Right lobe of liver (tissue), 6 donors: ENCODE measurements at regions not wholly inside any gene's neighbourhood (a gene's known extent, or its start where the extent isn't known, plus 50 kb on each side); places are given as distances from the start of the nearest gene placed in this dataset.

ENCODE experiments used
- ATAC-seq, 4 donors: fragments of 200-7000 bp; cut with Tn5 transposase; one replicate each; pipeline ENCODE4 v1.9.1; 2020; ENCODE audit warnings: mild to moderate bottlenecking in 4 of 4, moderate library complexity in 4 of 4
- DNase-seq, 3 donors: peaks; one replicate each; pipeline ENCODE4 v3.0.0-alpha.2; 2020
- H3K27ac ChIP-seq, 3 donors: fragments of 200-600 bp; one replicate each; pipeline ENCODE4 v1.8.0; 2022
- H3K27me3 ChIP-seq, 2 donors: fragments of 200-600 bp; one replicate each; pipeline ENCODE4 v1.8.0; 2022
- H3K36me3 ChIP-seq, 4 donors: fragments of 200-600 bp; sonication (generic) in 1 of 4; one replicate each; pipeline versions ENCODE4 v1.5.1 to v1.8.0; 2017 to 2022; ENCODE audit warnings: control low read depth in 1 of 4
- H3K4me1 ChIP-seq, 4 donors: fragments of 200-600 bp; sonication (generic) in 1 of 4; one replicate each; pipeline versions ENCODE4 v1.5.1 to v1.8.0; 2017 to 2022; ENCODE audit warnings: control low read depth in 1 of 4
- H3K4me3 ChIP-seq, 3 donors: fragments of 200-600 bp; one replicate each; pipeline ENCODE4 v1.8.0; 2022
- H3K9me3 ChIP-seq, 4 donors: fragments of 200-600 bp; sonication (generic) in 1 of 4; one replicate each; pipeline versions ENCODE4 v1.5.1 to v1.8.0; 2017 to 2022; ENCODE audit warnings: control low read depth in 1 of 4
- CTCF ChIP-seq, 4 donors: fragments of 200-600 bp in 3 of 4; fragments of 450-650 bp in 1 of 4; IDR thresholded peaks; one replicate each; pipeline versions ENCODE4 v1.5.1 to v1.8.0; 2016 to 2022; ENCODE audit warnings: antibody characterized with exemption in 4 of 4, mild to moderate bottlenecking in 2 of 4
- POLR2A ChIP-seq: fragments of 450-650 bp; IDR thresholded peaks from one replicate; pipeline ENCODE4 v1.6.1; 2017; ENCODE audit warnings: antibody characterized with exemption, mild to moderate bottlenecking
- WGBS: methylation state at CpG from one replicate; pipeline ENCODE4 v1.1.6; 2018; ENCODE audit warnings: low coverage, low lambda C conversion rate; ENCODE audit not compliant: insufficient coverage; ENCODE audit errors: missing lambda C conversion rate; 5-methylcytosine and 5-hydroxymethylcytosine counted together
- intact Hi-C, 2 donors: fragments of 100-400 bp; cut with DNase I; formaldehyde crosslinking; loops; one replicate each; pipeline versions ENCODE4 v1.11.2 to v1.14.1; 2022
- donor health status: DM: no; HTN: yes; CAD: no.
- donor health status: DM: no; HTN: no; CAD: no.
- donor health status: DM: no; HTN: no; CAD: no.
- donor health status: DM: no; HTN: yes; CAD: no.
- donor health status: DM: no; HTN: yes; CAD: no.

- Histone ChIP-seq H3K27ac (no peak overlapping the region), H3K4me1 (no peaks in the 10 kb centered on the region), H3K36me3 (no peaks in the 10 kb centered on the region), H3K27me3 (no peaks in the 10 kb centered on the region), H3K9me3 (no peaks in the 10 kb centered on the region), H3K4me3 (no peak overlapping the region)
- intact Hi-C loops, result no loop called here
- ATAC-seq, result no peak
- 71% methylated on average over 8 of the region's 10 CpGs for WGBS
- no peak for TF ChIP-seq POLR2A
- no peak for TF ChIP-seq CTCF (IDR thresholded peaks at IDR 0.05)
- no peak for DNase-seq
Measured at GRCh38 chr20:60074276-60074675, 116.1 kb downstream of the CDH26 start.

GRCh38 chr20:60078351-60079250, 120.4 kb downstream of the CDH26 start:
- Histone ChIP-seq H3K36me3 (no peaks in the 10 kb centered on the region), H3K4me3 (no peak overlapping the region), H3K9me3 (no peaks in the 10 kb centered on the region), H3K27me3 (no peaks in the 10 kb centered on the region), H3K4me1 (no peaks in the 10 kb centered on the region), H3K27ac (no peak overlapping the region)
- WGBS, result 54% methylated on average over 7 of the region's 15 CpGs
- ATAC-seq (peak in 3 of 4 donors; percentile 6 to 49 (median 46)), DNase-seq (no peak)
- intact Hi-C loops, result no loop called here
- TF ChIP-seq POLR2A (no peak), CTCF (IDR thresholded peaks at IDR 0.05) (no peak)

- Histone ChIP-seq H3K9me3 (no peaks in the 10 kb centered on the region), H3K27me3 (no peaks in the 10 kb centered on the region), H3K27ac (no peak overlapping the region), H3K4me1 (no peaks in the 10 kb centered on the region), H3K36me3 (no peaks in the 10 kb centered on the region), H3K4me3 (no peak overlapping the region)
- TF ChIP-seq CTCF (IDR thresholded peaks at IDR 0.05), result no peak
- no peak for TF ChIP-seq POLR2A
- ATAC-seq (no peak), DNase-seq (no peak)
- intact Hi-C loops, result no loop called here
- WGBS, result 36% methylated on average over 2 of the region's 7 CpGs
Measured at GRCh38 chr20:60080401-60080800, 122.2 kb downstream of the CDH26 start.

GRCh38 chr20:60085551-60086132, 127.4 kb downstream of the CDH26 start:
- TF ChIP-seq CTCF (IDR thresholded peaks at IDR 0.05), result no peak
- TF ChIP-seq POLR2A, result no peak
- H3K4me3 ChIP-seq, result no peak overlapping the region
- no peak overlapping the region for H3K27ac ChIP-seq
- H3K4me1 ChIP-seq, result no peaks in the 10 kb centered on the region
- DNase-seq, result no peak
- no peak for ATAC-seq
- H3K36me3 ChIP-seq, result no peaks in the 10 kb centered on the region
- H3K27me3 ChIP-seq, result no peaks in the 10 kb centered on the region
- 65% methylated on average over 6 of the region's 9 CpGs for WGBS
- H3K9me3 ChIP-seq, result no peaks in the 10 kb centered on the region
- intact Hi-C loops, result no loop called here
